SH-SY5Y (cell line): ENCODE measurements at regions not wholly inside any gene's neighbourhood (a gene's known extent, or its start where the extent isn't known, plus 50 kb on each side); places are given as distances from the start of the nearest gene placed in this dataset.

Experiments used
- GATA2 ChIP-seq: IDR thresholded peaks from 2 replicates; pipeline ENCODE4 v1.6.1; 2011; ENCODE audit warnings: mild to moderate bottlenecking, low read depth, low read length
- GATA3 ChIP-seq: IDR thresholded peaks from 2 replicates; pipeline ENCODE4 v1.6.1; 2011; ENCODE audit warnings: low read depth, mild to moderate bottlenecking, low read length, moderate library complexity

- no peak for TF ChIP-seq GATA3
- no peak for TF ChIP-seq GATA2
Observed at GRCh38 chr2:181140414-181140813, 160.0 kb downstream of the UBE2E3 start.

- TF ChIP-seq GATA2 (no peak), GATA3 (no peak)
Observed at GRCh38 chr2:181140928-181141327, 160.5 kb downstream of the UBE2E3 start.

GRCh38 chr2:181141676-181142075 is 161.3 kb downstream of the UBE2E3 start:
- TF ChIP-seq GATA2 = no peak
- no peak for TF ChIP-seq GATA3

GRCh38 chr2:181142514-181142913 is 162.1 kb downstream of the UBE2E3 start:
- TF ChIP-seq GATA2 = no peak
- no peak for TF ChIP-seq GATA3

GRCh38 chr2:181143790-181144300 is 163.4 kb downstream of the UBE2E3 start:
- TF ChIP-seq GATA3 (no peak), GATA2 (no peak)

GRCh38 chr2:181145645-181146044 is 165.2 kb downstream of the UBE2E3 start:
- no peak for TF ChIP-seq GATA2
- no peak for TF ChIP-seq GATA3

GRCh38 chr2:181146171-181146570 is 165.8 kb downstream of the UBE2E3 start:
- TF ChIP-seq GATA3 = no peak
- no peak for TF ChIP-seq GATA2

GRCh38 chr2:181149056-181149455 is 168.7 kb downstream of the UBE2E3 start:
- TF ChIP-seq GATA2 (no peak), GATA3 (no peak)

- TF ChIP-seq GATA2 = no peak
- no peak for TF ChIP-seq GATA3
Observed at GRCh38 chr2:181152226-181152625, 171.8 kb downstream of the UBE2E3 start.

- no peak for TF ChIP-seq GATA3
- TF ChIP-seq GATA2 = no peak
Observed at GRCh38 chr2:181152701-181153100, 172.3 kb downstream of the UBE2E3 start.

- TF ChIP-seq GATA3 = no peak
- TF ChIP-seq GATA2 = no peak
Observed at GRCh38 chr2:181153886-181154285, 173.5 kb downstream of the UBE2E3 start.

GRCh38 chr2:181157326-181157725 is 176.9 kb downstream of the UBE2E3 start:
- no peak for TF ChIP-seq GATA2

GRCh38 chr2:181158427-181158826 is 178.0 kb downstream of the UBE2E3 start:
- TF ChIP-seq GATA2 (no peak), GATA3 (no peak)

- TF ChIP-seq GATA2 = no peak
- TF ChIP-seq GATA3 = no peak
Observed at GRCh38 chr2:181161615-181162014, 181.2 kb downstream of the UBE2E3 start.

GRCh38 chr2:181163139-181163538 is 182.7 kb downstream of the UBE2E3 start:
- no peak for TF ChIP-seq GATA3
- TF ChIP-seq GATA2 = no peak

GRCh38 chr2:181163691-181164090 is 183.3 kb downstream of the UBE2E3 start:
- TF ChIP-seq GATA2 = no peak
- TF ChIP-seq GATA3 = no peak
